ENCODE measurements at regions not wholly inside any gene's neighbourhood (a gene's known extent, or its start where the extent isn't known, plus 50 kb on each side); places are given as distances from the start of the nearest gene placed in this dataset.

GRCh38 chr13:77415253-77416071 lies 88.6 kb upstream of the MYCBP2 start:
- CTCF ChIA-PET, result no interaction called here
- BruUV-seq (replicated peaks), result no TSS peak
- H3K4me1 Mint-ChIP-seq (ENCODE audit: low read depth, unreplicated experiment), result no peaks in the 10 kb centered on the region

DNA sequence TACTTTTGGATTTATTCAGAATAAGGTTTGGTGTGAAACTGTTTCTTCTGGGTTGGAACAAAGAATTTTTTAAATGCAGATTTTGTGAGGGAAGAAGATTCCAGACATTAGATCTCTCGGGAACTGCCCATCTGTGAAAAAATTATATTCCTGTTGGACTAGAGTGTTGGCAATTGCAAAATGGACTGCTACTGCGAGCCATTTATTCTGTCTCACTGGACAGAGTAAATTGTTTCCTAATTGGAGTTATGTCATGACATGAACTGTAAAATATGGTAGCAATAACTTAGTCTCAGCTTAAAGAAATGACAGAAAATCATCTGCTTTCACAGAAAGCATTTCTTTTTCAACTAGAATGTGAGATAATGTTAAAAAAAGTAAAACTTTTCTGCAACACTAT lies 86.0 kb upstream of the MYCBP2 start:
- DNase-seq, result no peak
- Mint-ChIP-seq H3K4me1 (ENCODE audit: low read depth, unreplicated experiment) (no peaks in the 10 kb centered on the region), H3K9me3 (ENCODE audit: low read depth, unreplicated experiment) (no peaks in the 10 kb centered on the region), H3K4me3 (ENCODE audit: low read depth, unreplicated experiment) (no peak overlapping the region), H3K27ac (ENCODE audit: unreplicated experiment) (no peak overlapping the region), H3K27me3 (ENCODE audit: unreplicated experiment) (no peaks in the 10 kb centered on the region), H3K36me3 (ENCODE audit: insufficient read depth, unreplicated experiment) (no peaks in the 10 kb centered on the region)
- BruUV-seq (replicated peaks), result no TSS peak
- CTCF ChIA-PET, result no interaction called here
- TF ChIP-seq, protein P1, sequence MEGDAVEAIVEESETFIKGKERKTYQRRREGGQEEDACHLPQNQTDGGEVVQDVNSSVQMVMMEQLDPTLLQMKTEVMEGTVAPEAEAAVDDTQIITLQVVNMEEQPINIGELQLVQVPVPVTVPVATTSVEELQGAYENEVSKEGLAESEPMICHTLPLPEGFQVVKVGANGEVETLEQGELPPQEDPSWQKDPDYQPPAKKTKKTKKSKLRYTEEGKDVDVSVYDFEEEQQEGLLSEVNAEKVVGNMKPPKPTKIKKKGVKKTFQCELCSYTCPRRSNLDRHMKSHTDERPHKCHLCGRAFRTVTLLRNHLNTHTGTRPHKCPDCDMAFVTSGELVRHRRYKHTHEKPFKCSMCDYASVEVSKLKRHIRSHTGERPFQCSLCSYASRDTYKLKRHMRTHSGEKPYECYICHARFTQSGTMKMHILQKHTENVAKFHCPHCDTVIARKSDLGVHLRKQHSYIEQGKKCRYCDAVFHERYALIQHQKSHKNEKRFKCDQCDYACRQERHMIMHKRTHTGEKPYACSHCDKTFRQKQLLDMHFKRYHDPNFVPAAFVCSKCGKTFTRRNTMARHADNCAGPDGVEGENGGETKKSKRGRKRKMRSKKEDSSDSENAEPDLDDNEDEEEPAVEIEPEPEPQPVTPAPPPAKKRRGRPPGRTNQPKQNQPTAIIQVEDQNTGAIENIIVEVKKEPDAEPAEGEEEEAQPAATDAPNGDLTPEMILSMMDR (IDR thresholded peaks at IDR 0.05; ENCODE audit: unreplicated experiment), result no peak
- intact Hi-C loops (cut with micrococcal nuclease; ENCODE audit: unreplicated experiment), result no loop called here

More at GRCh38 chr13:77415253-77416071, 88.6 kb upstream of the MYCBP2 start:
- intact Hi-C loops (cut with micrococcal nuclease; ENCODE audit: unreplicated experiment), result no loop called here
- TF ChIP-seq, protein P1 (IDR thresholded peaks at IDR 0.05; ENCODE audit: unreplicated experiment), result no peak
- Mint-ChIP-seq H3K27me3 (ENCODE audit: unreplicated experiment) (no peaks in the 10 kb centered on the region), H3K27ac (ENCODE audit: unreplicated experiment) (no peak overlapping the region), H3K36me3 (ENCODE audit: insufficient read depth, unreplicated experiment) (no peaks in the 10 kb centered on the region), H3K9me3 (ENCODE audit: low read depth, unreplicated experiment) (no peaks in the 10 kb centered on the region), H3K4me3 (ENCODE audit: low read depth, unreplicated experiment) (no peak overlapping the region)
- no peak for DNase-seq

DNA sequence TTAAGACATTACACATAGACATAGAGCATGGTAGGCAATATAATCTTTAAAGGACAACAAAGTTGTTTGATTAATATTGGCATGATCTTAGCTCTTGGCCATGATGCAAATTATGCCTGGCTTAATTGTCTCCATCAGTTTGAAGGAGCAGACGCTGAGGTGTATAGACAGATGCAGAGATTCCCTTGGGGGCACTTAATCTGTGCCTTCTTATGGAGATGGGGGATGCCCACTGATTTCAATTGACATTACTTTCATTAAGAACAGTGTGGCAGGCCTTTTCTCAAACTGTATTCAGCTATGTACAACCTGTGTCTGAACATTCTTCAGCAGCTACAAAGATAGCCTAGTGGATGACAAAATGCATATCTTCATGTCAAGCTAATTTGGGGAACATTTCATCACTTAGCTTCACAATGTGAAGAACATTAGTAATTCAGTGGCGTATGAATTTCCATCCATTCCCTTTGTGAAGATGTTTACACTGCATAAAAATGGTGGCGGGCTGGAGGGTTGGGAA lies 85.3 kb upstream of the MYCBP2 start:
- Mint-ChIP-seq H3K27ac (ENCODE audit: unreplicated experiment) (no peak overlapping the region), H3K9me3 (ENCODE audit: low read depth, unreplicated experiment) (no peaks in the 10 kb centered on the region), H3K27me3 (ENCODE audit: unreplicated experiment) (no peaks in the 10 kb centered on the region), H3K4me3 (ENCODE audit: low read depth, unreplicated experiment) (no peak overlapping the region), H3K36me3 (ENCODE audit: insufficient read depth, unreplicated experiment) (no peaks in the 10 kb centered on the region), H3K4me1 (ENCODE audit: low read depth, unreplicated experiment) (no peaks in the 10 kb centered on the region)
- TF ChIP-seq, protein P1 (IDR thresholded peaks at IDR 0.05; ENCODE audit: unreplicated experiment), result no peak
- CTCF ChIA-PET, result no interaction called here
- no peak for DNase-seq
- no TSS peak for BruUV-seq (replicated peaks)
- intact Hi-C loops (cut with micrococcal nuclease; ENCODE audit: unreplicated experiment), result no loop called here

GRCh38 chr13:77409412-77409811 lies 82.5 kb upstream of the MYCBP2 start:
- Mint-ChIP-seq H3K27me3 (ENCODE audit: unreplicated experiment) (no peaks in the 10 kb centered on the region), H3K27ac (ENCODE audit: unreplicated experiment) (no peak overlapping the region), H3K4me1 (ENCODE audit: low read depth, unreplicated experiment) (no peaks in the 10 kb centered on the region), H3K9me3 (ENCODE audit: low read depth, unreplicated experiment) (no peaks in the 10 kb centered on the region), H3K4me3 (ENCODE audit: low read depth, unreplicated experiment) (no peak overlapping the region), H3K36me3 (ENCODE audit: insufficient read depth, unreplicated experiment) (no peaks in the 10 kb centered on the region)
- CTCF ChIA-PET, result no interaction called here
- no peak for DNase-seq
- intact Hi-C loops (cut with micrococcal nuclease; ENCODE audit: unreplicated experiment), result no loop called here
- TF ChIP-seq, protein P1 (IDR thresholded peaks at IDR 0.05; ENCODE audit: unreplicated experiment), result no peak
- no TSS peak for BruUV-seq (replicated peaks)

Measured in Calu3 (cell line).